HG02973 (cell line): ENCODE measurements at regions not wholly inside any gene's neighbourhood (a gene's known extent, or its start where the extent isn't known, plus 50 kb on each side); places are given as distances from the start of the nearest gene placed in this dataset.
"Not testable (repeated sequence)": the region's sequence is repeated elsewhere in the genome, so short reads cannot be mapped to it uniquely, and the experiment has no call there.

ENCODE experiments used
- ATAC-seq: cut with Tn5 transposase; IDR thresholded peaks from one replicate; pipeline ENCODE4 v1.9.1; 2021; ENCODE audit warnings: moderate library complexity; ENCODE audit not compliant: unreplicated experiment

- no peak for ATAC-seq
Measured at GRCh38 chr2:57402755-57403154, 643.9 kb upstream of the VRK2 start.

- ATAC-seq: no peak
Measured at GRCh38 chr2:57407772-57408201, 638.8 kb upstream of the VRK2 start.

GRCh38 chr2:57408587-57408986 lies 638.0 kb upstream of the VRK2 start:
- ATAC-seq: no peak

- ATAC-seq: no peak
Measured at GRCh38 chr2:57417007-57417406, 629.6 kb upstream of the VRK2 start.

GRCh38 chr2:57418859-57419346 lies 627.7 kb upstream of the VRK2 start:
- ATAC-seq: not testable (repeated sequence)

GRCh38 chr2:57429831-57430230 lies 616.8 kb upstream of the VRK2 start:
- no peak for ATAC-seq

GRCh38 chr2:57432528-57432927 lies 614.1 kb upstream of the VRK2 start:
- no peak for ATAC-seq

- no peak for ATAC-seq
Measured at GRCh38 chr2:57434441-57434840, 612.2 kb upstream of the VRK2 start.

GRCh38 chr2:57434972-57435371 lies 611.6 kb upstream of the VRK2 start:
- no peak for ATAC-seq

- no peak for ATAC-seq
Measured at GRCh38 chr2:57437077-57437476, 609.5 kb upstream of the VRK2 start.

- ATAC-seq: no peak
Measured at GRCh38 chr2:57440437-57440836, 606.2 kb upstream of the VRK2 start.

GRCh38 chr2:57443086-57443485 lies 603.5 kb upstream of the VRK2 start:
- ATAC-seq: no peak

- ATAC-seq: no peak
Measured at GRCh38 chr2:57443973-57444521, 602.6 kb upstream of the VRK2 start.

- no peak for ATAC-seq
Measured at GRCh38 chr2:57444752-57445430, 601.7 kb upstream of the VRK2 start.

GRCh38 chr2:57448816-57449215 lies 597.8 kb upstream of the VRK2 start:
- no peak for ATAC-seq

- ATAC-seq: peak; percentile 97
Measured at GRCh38 chr2:57450170-57450569, 596.4 kb upstream of the VRK2 start.

GRCh38 chr2:57452634-57453033 lies 594.0 kb upstream of the VRK2 start:
- no peak for ATAC-seq

GRCh38 chr2:57453945-57454344 lies 592.7 kb upstream of the VRK2 start:
- ATAC-seq: no peak

- no peak for ATAC-seq
Measured at GRCh38 chr2:57460396-57461276, 586.0 kb upstream of the VRK2 start.

GRCh38 chr2:57461624-57462023 lies 585.0 kb upstream of the VRK2 start:
- no peak for ATAC-seq

GRCh38 chr2:57465067-57465466 lies 581.5 kb upstream of the VRK2 start:
- ATAC-seq: no peak

- ATAC-seq: no peak
Measured at GRCh38 chr2:57465967-57466366, 580.6 kb upstream of the VRK2 start.
